ENCODE measurements at regions not wholly inside any gene's neighbourhood (a gene's known extent, or its start where the extent isn't known, plus 50 kb on each side); places are given as distances from the start of the nearest gene placed in this dataset.

DNA sequence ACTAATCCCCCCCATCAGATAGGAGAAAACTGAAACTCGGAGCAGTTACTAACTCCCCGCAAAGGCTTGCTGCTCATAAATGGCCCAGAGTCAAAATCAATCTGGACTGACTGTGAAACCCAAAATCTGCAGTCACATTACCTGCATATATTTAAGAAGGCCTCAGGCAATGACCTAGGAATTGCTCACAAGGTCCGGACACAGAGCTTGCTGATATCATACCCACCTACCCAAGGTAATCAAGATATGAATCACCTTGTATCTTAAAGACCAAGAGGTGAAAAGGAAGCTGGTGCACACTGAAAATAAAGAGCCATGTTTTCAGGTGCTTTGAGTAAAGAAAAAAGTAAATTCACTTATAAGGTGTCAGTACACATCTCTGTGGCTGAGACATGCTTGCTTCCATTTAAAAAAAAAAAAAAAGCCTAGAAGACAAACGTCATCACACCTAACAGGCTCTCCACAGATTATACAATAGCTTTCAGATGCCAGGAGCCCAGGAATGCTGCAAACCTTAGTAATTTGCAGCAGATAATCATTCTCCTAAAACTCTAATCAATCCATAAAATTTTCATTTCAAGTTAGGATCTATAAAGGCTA lies 195.4 kb downstream of the ZEB2 start:
- no peak for DNase-seq
- WGBS, 5 donors = 54 to 72% (median 63%) methylated on average over 4 of the region's 4 CpGs
- intact Hi-C loops (cut with DNase I; ENCODE audit: low total_unique reads) = no loop called here
- no peaks in the 10 kb centered on the region for H3K9me3 ChIP-seq
- H3K27ac ChIP-seq = no peak overlapping the region
- no peaks in the 10 kb centered on the region for H3K36me3 ChIP-seq
- peaks cover 0 to 11% (median 2%) of the 10 kb centered on the region in 4 donors for H3K4me1 ChIP-seq
- no peak overlapping the region for H3K4me3 ChIP-seq
- TF ChIP-seq EP300 (IDR thresholded peaks at IDR 0.05) (no peak), POLR2AphosphoS5 (IDR thresholded peaks at IDR 0.05) (no peak), POLR2A (IDR thresholded peaks at IDR 0.05) (no peak)
- TF ChIP-seq, protein P1, sequence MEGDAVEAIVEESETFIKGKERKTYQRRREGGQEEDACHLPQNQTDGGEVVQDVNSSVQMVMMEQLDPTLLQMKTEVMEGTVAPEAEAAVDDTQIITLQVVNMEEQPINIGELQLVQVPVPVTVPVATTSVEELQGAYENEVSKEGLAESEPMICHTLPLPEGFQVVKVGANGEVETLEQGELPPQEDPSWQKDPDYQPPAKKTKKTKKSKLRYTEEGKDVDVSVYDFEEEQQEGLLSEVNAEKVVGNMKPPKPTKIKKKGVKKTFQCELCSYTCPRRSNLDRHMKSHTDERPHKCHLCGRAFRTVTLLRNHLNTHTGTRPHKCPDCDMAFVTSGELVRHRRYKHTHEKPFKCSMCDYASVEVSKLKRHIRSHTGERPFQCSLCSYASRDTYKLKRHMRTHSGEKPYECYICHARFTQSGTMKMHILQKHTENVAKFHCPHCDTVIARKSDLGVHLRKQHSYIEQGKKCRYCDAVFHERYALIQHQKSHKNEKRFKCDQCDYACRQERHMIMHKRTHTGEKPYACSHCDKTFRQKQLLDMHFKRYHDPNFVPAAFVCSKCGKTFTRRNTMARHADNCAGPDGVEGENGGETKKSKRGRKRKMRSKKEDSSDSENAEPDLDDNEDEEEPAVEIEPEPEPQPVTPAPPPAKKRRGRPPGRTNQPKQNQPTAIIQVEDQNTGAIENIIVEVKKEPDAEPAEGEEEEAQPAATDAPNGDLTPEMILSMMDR (IDR thresholded peaks at IDR 0.05) = no peak
- H3K27me3 ChIP-seq = no peaks in the 10 kb centered on the region

DNA sequence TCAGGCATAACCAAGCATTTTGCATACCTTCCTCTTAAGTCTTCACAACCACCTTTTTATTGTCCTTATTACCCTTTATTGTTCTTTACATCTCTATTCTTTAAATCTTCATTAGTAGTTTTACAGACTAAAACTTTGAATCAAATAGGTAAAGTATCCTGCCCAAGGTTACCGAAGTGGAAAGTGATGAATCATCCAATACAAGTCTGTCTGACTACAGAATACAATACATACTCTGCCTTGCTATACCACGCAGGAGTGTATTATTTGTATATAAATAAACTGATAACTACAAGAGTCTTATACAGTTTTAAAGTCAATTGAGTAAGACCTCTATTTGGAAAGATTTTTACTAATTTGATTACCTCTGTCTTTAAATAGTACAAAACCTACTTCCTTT lies 196.0 kb downstream of the ZEB2 start:
- H3K4me3 ChIP-seq = no peak overlapping the region
- 62 to 83% (median 71%) methylated on average over 2 of the region's 2 CpGs for WGBS, 5 donors
- intact Hi-C loops (cut with DNase I; ENCODE audit: low total_unique reads) = no loop called here
- DNase-seq = no peak
- TF ChIP-seq EP300 (IDR thresholded peaks at IDR 0.05) (no peak), POLR2A (IDR thresholded peaks at IDR 0.05) (no peak), POLR2AphosphoS5 (IDR thresholded peaks at IDR 0.05) (no peak)
- TF ChIP-seq, protein P1 (IDR thresholded peaks at IDR 0.05) = no peak
- H3K27me3 ChIP-seq = no peaks in the 10 kb centered on the region
- H3K9me3 ChIP-seq = no peaks in the 10 kb centered on the region
- peaks cover 0 to 11% (median 2%) of the 10 kb centered on the region in 4 donors for H3K4me1 ChIP-seq
- no peak overlapping the region for H3K27ac ChIP-seq
- no peaks in the 10 kb centered on the region for H3K36me3 ChIP-seq

DNA sequence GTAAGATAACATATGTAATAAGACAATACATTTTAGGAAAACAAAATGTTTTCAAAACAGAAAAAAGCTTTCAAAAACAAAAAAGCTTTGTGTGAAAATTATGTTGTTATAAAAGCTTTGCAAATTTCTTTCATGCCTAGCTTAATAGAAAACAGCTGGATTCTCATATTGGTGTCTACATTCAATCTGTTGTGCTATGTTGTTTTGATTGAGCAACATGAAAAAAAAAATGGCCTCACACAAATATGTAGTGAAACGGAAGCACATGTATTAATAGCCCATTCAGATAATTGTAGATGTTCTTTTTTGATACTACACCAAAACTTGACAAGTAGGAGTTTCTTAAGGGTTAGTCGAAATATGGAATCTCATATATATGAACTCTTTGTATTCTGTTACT lies 197.5 kb downstream of the ZEB2 start:
- no peaks in the 10 kb centered on the region for H3K36me3 ChIP-seq
- no peaks in the 10 kb centered on the region for H3K27me3 ChIP-seq
- 80 to 88% (median 81%) methylated on average over 2 of the region's 2 CpGs for WGBS, 5 donors
- no peak for TF ChIP-seq POLR2AphosphoS5 (IDR thresholded peaks at IDR 0.05)
- no peak for TF ChIP-seq EP300 (IDR thresholded peaks at IDR 0.05)
- TF ChIP-seq, protein P1 (IDR thresholded peaks at IDR 0.05) = no peak
- TF ChIP-seq POLR2A (IDR thresholded peaks at IDR 0.05) = no peak
- DNase-seq = no peak
- intact Hi-C loops (cut with DNase I; ENCODE audit: low total_unique reads) = no loop called here
- H3K27ac ChIP-seq = no peak overlapping the region
- H3K4me3 ChIP-seq = no peak overlapping the region
- H3K4me1 ChIP-seq = peaks cover 0 to 11% (median 2%) of the 10 kb centered on the region in 4 donors
- H3K9me3 ChIP-seq = no peaks in the 10 kb centered on the region

DNA sequence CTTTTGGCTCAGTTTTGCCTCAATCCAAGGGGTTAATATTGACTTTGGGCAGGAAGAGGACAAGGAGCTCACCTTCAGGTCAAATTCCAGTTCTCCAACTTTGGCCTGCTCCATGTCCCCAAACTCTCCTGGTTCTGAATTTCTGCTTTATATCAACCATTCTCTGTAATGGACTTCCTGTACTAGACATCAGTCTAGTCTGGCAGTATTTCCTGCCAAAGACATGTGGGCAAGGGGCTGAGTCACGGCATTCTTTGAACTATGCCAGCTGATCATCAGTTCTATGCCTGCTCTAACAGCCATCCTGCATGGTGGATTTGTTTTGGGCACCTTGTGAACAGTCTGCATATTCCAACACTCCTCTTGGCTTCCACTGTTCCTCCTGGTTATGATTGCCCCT lies 199.4 kb downstream of the ZEB2 start:
- 53 to 90% (median 71%) methylated on average over 1 of the region's 1 CpG for WGBS, 5 donors
- no peak overlapping the region for H3K27ac ChIP-seq
- no peaks in the 10 kb centered on the region for H3K27me3 ChIP-seq
- peak in 1 of 2 donors; percentile 19 for DNase-seq
- intact Hi-C loops (cut with DNase I; ENCODE audit: low total_unique reads) = no loop called here
- TF ChIP-seq, protein P1 (IDR thresholded peaks at IDR 0.05) = no peak
- no peak for TF ChIP-seq EP300 (IDR thresholded peaks at IDR 0.05)
- H3K36me3 ChIP-seq = no peaks in the 10 kb centered on the region
- H3K4me1 ChIP-seq = peaks cover 0 to 11% (median 2%) of the 10 kb centered on the region in 4 donors
- H3K4me3 ChIP-seq = no peak overlapping the region
- H3K9me3 ChIP-seq = no peaks in the 10 kb centered on the region
